ENCODE measurements at regions not wholly inside any gene's neighbourhood (a gene's known extent, or its start where the extent isn't known, plus 50 kb on each side); places are given as distances from the start of the nearest gene placed in this dataset.
A peak's percentile ranks its signal among the peaks of the same experiment; 100 is the strongest.
"Not testable (repeated sequence)": the region's sequence is repeated elsewhere in the genome, so short reads cannot be mapped to it uniquely, and the experiment has no call there.

DNA sequence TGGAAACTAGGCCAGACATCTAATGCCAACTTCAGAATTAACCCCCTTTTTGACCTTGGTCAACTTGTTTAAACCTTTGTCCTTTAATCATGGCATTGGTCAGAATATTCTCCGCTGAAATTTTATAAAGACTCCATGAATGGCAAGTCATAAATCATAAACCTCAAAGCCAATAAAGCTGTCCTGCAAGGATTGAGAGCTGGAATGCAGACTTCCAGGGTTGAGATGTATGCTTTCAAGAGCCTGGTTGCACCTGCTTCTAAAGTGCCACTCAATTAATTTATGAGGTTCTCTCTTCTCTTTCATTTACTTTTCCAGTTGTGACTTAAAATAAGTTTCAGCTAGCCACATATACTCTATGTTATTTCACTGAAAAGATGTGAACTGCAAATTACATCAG lies 136.2 kb upstream of the HCCS start:
- DNase-seq, result no peak

DNA sequence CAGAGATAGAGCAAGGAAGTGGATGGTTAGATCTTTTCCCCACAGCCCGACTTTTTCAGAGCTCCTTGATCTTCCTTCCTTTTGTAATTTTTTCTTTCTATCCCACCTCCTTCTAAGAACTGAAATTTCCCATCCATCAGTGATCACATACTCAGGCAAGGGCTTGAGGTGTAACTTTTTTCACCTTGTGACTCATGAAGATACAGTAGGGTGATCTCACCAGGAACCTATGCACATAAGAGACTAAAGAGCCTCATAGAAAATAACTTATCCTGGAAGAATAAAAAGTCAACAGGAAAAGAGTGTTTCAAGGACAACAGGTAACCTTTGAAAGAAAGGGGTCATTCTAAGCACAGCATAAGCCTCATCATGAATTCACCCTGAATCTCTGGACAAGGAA lies 131.2 kb upstream of the HCCS start:
- no peak for DNase-seq

- DNase-seq, result no peak
Observed at GRCh38 chrX:10981506-10981905, 129.6 kb upstream of the HCCS start.

GRCh38 chrX:10983526-10983925 lies 127.6 kb upstream of the HCCS start:
- no peak for DNase-seq

DNA sequence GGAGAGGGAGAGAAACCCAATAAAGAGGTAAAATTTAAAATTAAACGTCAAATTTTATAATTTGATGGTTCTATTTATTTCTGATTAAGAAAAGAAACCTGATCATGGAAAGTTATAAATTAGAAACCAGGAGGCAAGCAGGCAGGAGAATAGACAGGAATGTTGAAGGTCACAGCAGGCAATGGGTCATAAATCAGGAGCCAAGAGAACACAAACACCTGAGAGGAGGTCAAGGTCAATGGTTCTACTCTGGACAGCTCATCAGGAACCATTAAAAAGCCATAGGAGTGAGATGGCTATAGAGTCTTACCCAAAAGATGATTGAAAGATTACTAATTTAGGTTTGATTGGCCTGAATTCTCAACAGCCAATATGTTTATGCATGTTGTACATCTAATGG lies 126.9 kb upstream of the HCCS start:
- DNase-seq, result no peak

- no peak for DNase-seq
Observed at GRCh38 chrX:10986616-10987015, 124.5 kb upstream of the HCCS start.

DNA sequence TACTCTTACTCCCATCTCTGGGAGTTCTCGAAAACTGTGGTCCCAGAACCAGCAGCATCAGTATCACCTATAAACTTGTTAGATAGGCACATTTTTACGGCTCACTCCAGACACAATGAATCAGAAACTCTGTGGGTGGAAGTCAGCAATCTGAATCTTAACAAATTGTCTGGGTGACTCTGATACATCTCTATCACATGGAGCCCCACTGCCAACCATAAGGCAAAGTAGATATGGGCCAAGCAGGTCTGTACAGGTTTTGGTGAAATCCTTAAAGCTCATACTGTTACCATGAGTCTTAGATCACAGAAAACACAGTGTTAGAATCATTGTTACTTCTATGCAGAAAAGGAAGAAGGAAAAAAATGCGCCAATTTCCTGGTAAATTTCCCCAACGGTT lies 122.5 kb upstream of the HCCS start:
- DNase-seq, result no peak

DNA sequence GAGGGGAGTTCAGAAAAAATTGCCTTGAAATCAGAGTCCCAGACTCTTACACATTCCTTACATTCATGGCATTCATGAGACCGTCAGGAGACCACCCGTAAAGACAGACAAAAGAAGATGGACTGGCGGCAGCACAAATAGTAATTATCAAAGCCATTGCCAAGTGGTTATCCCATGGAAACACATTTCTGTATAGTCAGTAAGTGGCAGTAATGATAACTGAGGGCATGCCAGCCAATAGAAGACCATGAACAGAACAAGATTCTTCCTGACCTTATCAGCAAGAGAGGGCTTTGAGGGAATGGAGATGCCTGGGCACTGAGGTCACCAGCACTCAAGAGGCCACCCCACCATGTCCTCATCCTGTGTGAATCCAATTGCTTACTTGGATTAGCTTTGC lies 121.7 kb upstream of the HCCS start:
- DNase-seq, result no peak

GRCh38 chrX:10990418-10990817 lies 120.7 kb upstream of the HCCS start:
- DNase-seq, result no peak

- DNase-seq, result peak; percentile 4
Observed at GRCh38 chrX:10990976-10991375, 120.2 kb upstream of the HCCS start.

DNA sequence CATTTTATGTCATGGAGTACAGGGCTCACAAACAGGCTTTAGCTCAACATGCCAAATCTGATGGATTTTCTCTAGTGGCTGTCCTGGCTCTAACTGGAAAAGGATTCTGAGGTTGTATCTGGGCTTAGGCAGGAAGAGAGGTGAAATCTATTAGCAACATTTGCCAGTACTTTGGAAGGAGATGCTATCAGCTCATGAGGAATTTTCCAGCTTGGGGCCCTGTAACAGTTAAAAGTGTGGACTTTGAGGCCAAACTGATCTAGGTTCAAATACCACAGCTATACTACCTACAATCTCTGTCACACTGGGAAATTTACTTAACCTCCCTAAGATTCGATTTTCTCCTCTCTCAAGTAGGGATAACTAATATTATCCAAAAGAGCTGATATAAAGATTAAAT lies 119.0 kb upstream of the HCCS start:
- DNase-seq, result no peak

DNA sequence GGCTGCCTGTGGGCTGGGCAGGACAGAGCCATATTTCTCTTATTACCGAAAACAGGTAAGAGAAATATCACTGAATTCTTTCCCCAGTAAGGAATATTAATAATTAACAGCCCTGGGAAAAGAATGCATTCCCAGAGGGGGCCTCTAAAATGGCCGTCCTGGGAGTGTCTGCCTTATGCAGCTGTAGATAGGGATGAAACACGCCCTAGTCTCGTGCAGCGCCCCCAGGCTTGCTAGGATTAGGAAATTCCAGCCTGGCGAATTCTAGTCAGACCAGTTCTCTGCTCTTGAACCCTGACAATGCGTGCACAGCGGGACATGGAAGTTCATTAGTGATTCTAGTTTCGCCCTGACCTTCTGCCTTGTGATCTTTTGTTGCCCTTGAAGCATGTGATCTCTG lies 104.1 kb upstream of the HCCS start:
- not testable (repeated sequence) for DNase-seq

GRCh38 chrX:11010476-11010875 lies 100.7 kb upstream of the HCCS start:
- no peak for DNase-seq

- DNase-seq, result no peak
Observed at GRCh38 chrX:11016728-11017127, 94.4 kb upstream of the HCCS start.

- DNase-seq, result not testable (repeated sequence)
Observed at GRCh38 chrX:11022588-11022987, 88.5 kb upstream of the HCCS start.

GRCh38 chrX:11039926-11040325 lies 71.2 kb upstream of the HCCS start:
- no peak for DNase-seq

GRCh38 chrX:11040405-11040804 lies 70.7 kb upstream of the HCCS start:
- no peak for DNase-seq

- DNase-seq, result no peak
Observed at GRCh38 chrX:11040996-11041395, 70.1 kb upstream of the HCCS start.

- DNase-seq, result no peak
Observed at GRCh38 chrX:11050013-11050412, 61.1 kb upstream of the HCCS start.

DNA sequence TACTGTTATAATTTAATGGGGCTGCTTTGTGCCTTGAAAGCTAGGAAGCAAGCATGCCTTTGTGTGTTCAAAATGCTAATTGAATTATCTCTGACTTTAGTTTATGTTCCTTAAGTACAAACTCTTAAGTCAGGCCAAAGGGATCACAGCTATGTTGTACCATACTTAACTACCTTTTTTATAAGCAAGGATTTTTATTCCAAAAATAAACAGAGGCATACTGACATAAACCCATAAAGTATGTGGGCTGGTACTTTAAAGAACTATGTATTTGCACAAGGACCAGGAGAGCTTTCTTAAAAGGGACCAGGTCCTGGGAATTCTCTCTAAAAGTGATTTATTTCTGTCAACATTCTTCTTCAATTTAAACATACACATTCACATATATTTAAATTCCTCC lies 57.8 kb upstream of the HCCS start:
- no peak for DNase-seq

GRCh38 chrX:11056322-11057176 lies 54.6 kb upstream of the HCCS start:
- DNase-seq, result no peak

- no peak for DNase-seq
Observed at GRCh38 chrX:11059933-11060332, 51.2 kb upstream of the HCCS start.

Data from NCI-H2171 treated with DMSO at 0.1 percent for 48 hours (cell line).